HG02623 (cell line): ENCODE measurements at regions not wholly inside any gene's neighbourhood (a gene's known extent, or its start where the extent isn't known, plus 50 kb on each side); places are given as distances from the start of the nearest gene placed in this dataset.
"Not testable (repeated sequence)": the region's sequence is repeated elsewhere in the genome, so short reads cannot be mapped to it uniquely, and the experiment has no call there.

Experiments
- ATAC-seq: cut with Tn5 transposase; IDR thresholded peaks from one replicate; pipeline ENCODE4 v1.9.1; 2021; ENCODE audit warnings: moderate library complexity; ENCODE audit not compliant: unreplicated experiment

DNA sequence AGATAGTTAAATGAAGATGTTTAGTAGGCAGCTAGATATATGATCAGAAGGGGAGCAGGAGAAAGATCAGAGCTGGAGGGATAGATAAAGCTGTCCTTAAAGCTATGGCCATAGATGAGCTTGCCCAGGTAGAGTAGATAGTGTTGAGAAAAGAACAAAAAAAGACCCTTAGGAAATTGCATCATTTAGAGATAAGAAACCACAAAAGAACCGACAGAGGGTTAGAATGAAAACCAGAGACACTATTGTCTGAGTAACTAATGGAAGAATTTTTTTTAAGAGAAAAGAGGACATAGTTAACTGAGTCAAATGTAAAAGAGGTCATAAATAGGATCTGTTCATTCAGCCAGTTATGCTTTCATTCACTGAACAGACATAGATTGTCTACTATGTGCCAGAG is 101.8 kb downstream of the TNFAIP3 start:
- peak; percentile 42 for ATAC-seq

DNA sequence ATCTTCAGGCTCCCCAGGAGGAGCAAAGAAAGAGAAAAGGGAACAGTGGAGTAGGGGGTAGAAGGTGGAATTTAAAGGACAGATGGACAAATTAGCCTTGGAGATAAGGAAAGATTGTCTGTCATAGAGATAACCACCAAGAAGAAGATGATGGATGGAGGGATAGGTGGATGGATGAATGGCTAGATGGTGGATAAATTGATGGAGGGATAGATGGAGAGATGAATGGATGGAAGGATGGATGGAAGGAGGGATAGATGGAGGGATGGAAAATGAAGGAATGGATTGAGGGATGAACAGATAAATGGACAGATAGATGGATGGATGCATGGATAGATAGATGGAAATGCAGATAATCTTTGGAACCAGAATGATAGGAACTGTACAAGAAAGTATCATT is 102.8 kb downstream of the TNFAIP3 start:
- no peak for ATAC-seq

DNA sequence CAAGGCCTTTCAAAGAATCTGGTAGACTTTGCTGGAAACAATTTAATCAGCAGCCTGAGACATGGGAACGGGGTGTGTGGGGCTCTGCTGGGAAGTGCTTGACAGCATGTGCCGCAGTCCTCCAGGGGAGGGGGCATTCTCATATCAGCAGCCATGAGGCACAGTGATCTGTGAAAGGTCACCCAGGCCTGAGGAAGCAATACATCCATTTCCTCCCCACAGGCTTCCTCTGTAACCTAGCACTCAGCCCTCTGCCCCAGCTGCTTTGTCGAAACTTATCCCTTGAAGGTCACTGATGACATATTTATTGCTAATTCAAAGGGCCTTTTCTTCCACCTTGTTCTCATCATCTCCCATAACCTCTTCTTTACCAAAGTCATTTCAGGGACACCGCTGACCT is 103.3 kb downstream of the TNFAIP3 start:
- peak; percentile 46 for ATAC-seq

DNA sequence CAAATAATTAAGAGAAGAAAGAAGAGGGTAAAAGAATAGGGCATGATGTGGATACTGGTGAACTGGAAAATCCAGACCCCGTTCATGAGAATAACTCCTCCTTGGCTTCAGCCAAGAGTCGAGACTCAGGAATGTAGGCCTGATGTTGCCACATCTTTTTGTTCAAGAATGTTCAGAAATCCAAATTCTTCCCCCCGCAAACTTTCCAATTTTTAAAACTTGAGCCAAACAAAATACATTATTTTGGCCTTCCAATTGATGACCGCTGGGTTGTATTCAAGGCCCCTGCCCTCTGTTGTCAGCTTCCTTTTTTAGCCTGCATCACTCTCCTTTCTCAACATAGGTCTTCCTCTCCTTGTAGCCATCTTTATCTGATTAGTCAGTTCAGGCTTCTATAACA is 106.1 kb downstream of the TNFAIP3 start:
- ATAC-seq: no peak

DNA sequence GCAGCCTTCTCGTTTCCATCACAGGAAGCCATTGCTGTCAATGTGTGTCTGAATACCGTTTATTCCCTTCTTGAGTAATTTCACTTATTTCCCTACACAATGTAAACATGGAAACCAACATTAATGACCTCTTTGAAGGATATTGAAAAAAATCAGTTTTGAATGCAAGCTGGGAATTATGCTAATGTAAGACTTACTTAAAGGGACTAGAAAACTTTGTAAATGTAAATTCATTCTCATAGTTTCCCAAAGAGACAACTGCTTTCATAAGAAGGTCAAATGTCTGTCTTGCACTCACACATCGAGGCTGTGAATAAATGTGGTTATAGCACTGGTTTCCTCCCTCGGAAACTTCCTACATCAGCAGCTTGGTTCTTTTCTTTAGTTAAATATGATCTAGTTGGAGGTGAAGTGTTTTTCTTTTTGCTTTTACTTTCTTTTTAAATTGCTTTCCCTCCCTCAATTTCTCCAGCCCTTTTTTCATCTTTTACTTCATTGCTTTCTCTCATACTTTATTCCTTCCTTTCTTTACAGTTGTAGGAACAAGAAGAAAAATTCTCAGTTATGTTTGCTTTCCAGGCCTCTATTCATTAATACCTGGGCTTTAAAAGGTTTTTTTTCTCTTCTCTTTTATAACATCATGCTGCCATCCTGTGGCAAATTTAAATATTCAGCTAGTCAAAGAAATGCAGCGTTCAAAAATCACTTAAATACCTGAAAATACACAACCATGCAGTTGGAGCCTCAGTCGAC is 108.3 kb downstream of the TNFAIP3 start:
- no peak for ATAC-seq

DNA sequence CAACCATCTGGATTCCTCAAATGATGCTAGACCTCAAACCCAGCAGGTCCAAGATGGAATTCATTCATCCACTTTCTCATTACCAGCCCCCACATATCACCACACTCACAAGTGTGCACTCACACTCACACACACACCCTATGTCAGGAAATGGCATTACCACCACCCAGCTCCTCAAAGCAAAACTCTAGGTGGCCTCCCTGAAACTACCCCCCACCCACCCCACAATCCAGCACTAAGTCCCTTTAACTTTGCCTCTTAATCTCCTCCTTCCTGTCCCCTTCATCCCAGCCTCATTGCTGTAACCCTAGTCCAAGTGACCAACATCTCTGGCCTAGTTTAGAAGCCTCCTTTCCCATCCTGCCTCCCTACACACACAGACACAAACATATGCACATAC is 109.4 kb downstream of the TNFAIP3 start:
- no peak for ATAC-seq

DNA sequence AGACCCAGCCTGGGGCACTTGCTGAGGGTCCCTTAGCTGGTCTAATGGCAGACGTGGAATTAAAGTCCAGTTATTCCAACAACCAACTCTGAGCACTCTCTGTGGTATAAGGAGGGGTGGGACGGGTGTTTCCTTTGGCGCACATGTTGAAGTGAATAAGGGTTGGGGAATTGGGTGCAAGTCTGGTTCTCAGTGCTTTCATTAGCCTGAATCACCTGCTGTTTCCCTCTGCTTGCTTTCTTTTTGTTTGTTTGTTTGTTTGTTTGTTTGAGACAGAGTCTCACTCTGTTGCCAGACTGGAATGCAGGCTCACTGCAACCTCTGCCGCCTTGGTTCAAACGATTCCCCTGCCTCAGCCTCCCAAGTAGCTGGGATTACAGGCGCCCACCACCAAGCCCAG is 110.1 kb downstream of the TNFAIP3 start:
- ATAC-seq: no peak

DNA sequence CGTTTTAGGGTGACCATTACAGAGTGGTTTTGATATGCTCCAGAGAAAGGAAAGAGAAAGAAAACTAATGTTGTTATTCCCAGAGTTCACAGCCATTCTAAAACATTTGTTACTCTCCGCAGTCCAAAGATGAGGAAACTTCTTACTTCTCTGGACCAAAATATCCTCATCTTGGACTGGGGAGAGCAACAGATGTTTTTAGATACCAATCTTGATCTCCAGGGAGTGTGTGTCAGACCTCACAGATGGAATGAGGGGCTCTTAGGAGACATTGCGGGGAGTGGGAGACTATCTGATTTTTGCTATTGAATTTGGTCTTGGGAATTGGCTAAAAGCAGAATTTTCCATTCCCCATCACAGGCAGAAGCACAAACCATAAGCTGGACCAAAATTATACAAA is 110.8 kb downstream of the TNFAIP3 start:
- no peak for ATAC-seq

DNA sequence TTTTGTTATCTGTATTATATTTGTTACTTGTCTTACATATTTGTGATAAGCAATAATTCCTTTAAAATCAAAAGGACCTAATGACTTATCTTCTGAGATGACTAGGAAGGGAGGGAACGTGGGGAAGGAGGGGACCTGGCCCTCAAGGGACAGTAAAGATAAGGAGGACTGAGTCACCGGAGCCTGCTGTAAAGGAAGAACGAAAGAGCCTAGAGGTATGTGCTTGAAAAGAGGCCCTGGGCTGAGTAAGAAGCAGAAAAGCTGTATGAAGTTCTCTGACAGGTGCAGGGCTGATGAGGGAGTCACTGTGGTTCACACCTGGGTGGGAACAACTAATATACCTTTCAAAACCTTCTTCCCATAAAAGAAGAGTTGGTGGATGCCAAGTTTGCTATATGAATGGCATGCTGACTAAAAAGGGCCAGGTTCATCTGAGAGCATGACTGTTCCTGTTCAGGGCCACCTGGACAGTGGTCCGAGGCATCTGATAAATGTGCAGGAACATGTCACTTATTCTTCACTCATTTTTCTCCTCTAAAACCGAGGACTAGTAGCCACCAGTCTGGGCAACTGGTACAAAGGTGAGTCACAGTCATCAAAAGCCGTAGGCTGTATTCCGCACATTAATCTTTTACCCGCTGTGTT is 111.3 kb downstream of the TNFAIP3 start:
- ATAC-seq: peak; percentile 40

DNA sequence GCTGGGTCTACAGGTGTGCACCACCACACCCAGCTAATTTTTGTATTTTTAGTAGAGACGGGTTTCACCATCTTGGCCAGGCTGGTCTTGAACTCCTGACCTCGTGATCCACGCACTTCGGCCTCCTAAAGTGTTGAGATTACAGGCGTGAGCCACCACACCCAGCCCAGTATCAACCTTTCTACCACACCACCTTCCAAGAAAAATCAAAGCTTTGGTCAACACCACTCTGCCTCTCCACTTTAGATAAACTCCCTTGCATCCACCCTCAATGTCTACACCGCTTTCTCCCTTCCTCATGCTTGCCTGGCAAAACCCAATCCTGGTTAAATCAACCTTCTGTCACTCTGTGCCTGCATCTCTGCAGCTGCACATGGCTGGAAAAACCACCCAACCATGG is 112.2 kb downstream of the TNFAIP3 start:
- ATAC-seq: not testable (repeated sequence)

DNA sequence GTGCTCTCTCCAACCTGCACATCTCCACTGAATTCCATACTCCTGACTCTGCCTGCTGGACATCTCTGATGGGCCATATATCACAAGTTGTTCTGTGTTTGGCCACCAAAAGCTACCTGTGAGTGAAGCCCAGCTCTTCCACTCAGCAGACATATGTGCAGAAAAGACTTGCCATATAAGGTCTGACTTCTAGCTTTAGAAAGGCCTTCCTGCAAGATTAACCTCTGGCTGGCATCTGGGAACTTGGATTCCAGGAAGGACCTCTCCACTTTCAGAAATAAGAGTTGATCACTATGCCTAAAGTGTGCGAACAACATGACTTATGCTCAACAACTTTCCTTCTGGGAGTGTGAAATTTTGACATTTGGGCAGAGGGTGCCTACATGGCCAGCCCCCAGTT is 113.7 kb downstream of the TNFAIP3 start:
- ATAC-seq: no peak

DNA sequence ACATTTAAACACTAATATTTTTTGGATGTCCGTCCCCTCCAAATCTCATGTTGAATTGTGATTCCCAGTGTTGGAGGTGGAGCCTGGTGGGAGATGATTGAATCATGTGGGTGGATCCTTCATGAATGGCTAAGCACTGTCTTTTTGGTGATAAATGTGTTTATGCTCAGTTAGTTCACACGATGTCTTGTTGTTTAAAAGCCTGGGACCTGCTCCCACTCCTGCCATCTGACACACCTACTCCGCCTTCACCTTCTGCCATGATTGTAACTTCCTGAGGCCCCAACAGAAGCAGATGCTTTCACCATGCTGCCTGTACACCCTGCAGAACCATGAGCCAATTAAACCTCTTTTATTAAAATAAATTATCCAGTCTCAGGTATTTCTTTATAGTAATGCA is 114.7 kb downstream of the TNFAIP3 start:
- no peak for ATAC-seq

DNA sequence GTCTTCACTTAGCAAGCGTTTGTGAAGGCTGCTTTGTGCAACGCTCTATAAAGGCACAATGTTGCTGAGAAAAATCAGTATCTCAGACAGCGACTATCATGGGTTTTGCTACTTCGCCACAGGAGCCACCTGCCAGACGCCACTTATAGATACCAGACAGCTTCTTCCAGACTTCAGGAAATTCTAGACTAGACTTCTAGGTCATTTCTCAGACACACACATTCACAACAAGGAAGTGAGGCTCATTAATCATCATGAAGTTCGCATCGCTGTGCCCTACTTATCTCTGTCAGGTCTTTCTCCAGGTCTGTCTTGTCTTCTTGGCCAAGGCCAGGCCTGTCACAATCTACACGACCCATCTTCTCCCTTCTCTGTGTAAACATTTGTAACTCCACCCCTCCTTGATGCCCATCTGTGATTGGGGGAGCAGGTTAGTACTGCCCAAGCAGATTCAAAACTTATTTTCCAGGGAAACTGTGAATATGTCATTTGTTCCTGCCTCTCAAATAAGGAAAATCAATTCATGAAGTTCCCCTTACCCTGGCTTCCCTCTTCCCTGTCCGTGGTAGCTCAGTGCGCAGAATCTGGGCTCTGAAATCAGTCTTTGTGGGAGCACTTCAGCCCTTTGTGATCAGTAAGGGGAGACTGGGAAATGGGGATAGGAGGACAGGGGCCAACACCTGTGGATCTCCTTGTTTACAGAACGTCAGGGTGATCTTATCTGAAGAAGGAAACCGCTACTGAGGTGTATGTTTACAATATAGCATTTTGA is 115.5 kb downstream of the TNFAIP3 start:
- no peak for ATAC-seq

DNA sequence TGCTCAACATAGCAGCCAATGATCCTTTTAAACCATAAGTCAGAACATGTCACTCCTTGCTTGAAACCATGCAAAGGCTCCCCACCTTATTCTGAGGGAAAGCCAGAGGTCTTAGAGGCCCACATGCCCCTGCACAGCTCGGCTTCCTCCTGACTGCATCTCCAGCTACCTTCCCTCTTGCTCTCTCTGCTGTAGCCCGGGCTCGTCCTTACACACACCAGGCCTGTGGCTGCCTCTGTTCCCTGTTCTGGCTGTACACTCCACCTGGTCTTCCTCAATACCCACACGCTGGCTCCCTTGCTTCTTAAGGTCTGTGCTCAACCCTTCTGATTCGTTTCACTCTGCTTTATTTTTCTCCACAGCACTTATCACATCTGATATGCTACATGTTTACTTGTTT is 116.2 kb downstream of the TNFAIP3 start:
- ATAC-seq: no peak

DNA sequence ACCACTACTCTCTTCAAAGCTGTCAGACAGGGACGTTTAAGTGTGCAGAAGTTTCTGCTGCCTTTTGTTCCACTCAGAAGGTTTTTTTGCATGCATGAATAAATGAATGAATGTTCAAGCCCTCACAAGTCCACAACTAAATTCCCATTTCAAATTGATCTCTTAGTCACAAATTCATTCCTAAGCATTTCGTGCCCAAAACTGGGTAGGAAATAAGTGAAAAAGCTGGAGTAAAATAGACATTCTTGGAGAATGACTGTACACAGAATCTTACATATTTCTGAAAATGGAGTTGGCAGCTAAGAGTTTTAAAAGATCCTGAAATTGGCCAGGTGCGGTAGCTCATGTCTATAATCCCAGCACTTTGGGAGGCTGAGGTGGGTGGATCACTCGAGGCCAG is 117.6 kb downstream of the PERP start:
- no peak for ATAC-seq

DNA sequence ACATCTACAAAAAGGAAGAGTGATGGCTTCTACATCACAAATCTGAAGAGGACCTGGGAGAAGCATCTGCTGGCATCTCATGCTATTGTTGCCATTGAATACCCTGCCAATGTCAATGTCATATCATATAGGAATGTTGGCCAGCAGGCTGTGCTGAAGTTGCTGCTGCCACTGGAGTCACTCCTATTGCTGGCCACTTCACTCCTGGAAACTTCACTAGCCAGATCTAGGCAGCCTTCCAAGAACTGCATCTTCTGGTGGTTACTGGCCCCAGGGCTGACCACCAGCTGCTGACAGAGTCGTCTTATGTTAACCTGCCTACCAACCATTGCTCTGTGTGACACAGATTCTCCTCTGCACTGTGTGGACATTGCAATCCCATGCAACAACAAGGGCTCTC is 111.8 kb downstream of the PERP start:
- no peak for ATAC-seq

DNA sequence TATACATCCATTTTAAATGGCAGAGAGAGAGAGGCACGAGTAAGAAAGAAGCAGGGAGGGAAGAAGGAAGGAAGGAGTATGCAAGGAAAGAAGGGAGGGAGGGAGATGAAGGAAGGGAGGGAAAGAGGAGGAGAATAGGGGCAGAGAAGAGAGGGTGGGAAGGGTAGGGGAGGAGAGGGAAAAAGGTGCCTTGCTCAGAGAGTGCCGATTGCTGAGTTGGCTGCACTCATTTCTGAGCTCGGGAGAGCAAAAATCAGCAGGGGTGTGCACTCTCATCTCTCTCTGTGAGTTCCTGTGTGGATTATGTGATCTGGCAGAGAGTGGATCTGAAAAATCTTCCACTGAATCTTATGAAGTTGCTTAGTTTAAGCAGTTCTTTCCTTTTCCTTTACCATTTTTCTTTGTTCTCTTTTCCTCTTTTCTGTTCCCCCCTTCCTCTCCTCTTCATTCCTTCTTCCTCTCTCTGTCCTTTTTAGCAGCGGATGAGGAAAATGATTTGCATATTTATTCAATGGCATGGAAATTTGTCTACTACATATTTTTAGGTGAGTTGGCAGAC is 108.7 kb downstream of the PERP start:
- no peak for ATAC-seq

DNA sequence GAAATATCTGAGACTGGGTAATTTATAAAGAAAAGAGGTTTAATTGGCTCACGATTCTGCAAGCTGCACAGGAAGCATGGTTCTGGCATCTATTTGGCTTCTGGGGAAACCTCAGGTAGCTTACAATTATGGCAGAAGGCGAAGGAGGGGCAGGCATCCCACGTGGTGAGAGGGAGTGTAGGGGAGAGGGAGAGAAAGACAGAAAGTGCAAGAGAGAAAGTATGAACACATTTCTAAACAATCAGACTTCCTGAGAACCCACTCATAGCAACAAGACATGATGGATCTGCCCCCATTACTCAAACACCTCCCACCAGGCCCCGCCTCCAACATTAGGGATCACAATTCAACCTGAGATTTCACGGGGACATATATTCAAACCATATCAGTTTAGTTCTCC is 107.4 kb downstream of the PERP start:
- ATAC-seq: no peak

DNA sequence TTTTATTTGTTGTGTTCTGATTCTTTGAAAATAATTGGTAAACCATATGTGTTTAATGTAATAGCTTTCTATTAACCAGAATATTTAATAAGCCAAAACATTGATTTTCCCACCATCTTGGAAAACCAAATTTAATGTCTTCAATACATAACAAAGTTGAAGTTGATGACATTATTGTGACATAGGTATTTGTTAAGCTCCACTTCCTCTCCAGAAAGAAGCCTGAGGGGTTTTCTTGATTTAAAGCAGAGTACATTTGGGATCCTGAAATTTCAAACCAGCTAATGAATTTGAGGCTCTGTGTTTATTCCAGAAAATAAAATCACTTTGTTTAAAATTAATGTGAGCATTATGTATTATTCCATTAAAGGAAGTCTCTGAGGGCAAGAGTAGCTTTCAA is 106.3 kb downstream of the PERP start:
- ATAC-seq: no peak

DNA sequence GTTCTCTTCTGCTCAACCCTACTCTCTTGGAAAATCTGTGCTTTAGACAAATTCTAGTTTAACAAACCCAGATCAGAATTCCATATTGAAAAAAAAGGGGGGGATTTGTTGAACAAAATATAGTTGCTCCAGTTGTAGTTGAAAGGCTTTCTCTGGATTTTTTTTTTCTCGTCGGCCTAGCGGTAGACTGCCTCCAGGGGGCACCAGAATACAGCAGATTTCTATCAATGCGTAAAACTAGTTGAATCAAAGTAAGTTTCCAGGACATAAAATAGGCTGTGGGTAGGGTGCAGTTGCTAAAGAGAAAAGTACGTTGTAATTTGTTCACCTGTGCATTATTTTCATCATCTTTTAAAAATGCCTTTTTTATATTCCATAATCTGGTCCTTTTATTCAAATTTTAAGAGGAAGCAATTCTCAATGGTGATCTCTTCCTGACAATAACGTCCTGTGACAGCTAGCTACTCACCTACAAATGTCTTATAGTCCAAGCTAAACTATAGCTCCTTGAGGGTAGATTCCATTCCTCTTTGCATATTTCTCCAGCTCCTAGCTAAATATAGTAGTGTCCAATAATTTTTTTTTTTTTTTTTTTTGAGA is 105.4 kb downstream of the PERP start:
- ATAC-seq: no peak
